ENCODE measurements at regions not wholly inside any gene's neighbourhood (a gene's known extent, or its start where the extent isn't known, plus 50 kb on each side); places are given as distances from the start of the nearest gene placed in this dataset.

GRCh38 chr5:120738568-120738967 is 274.5 kb downstream of the PRR16 start:
- DNase-seq, result no peak

- no peak for DNase-seq
These were observed 276.9 kb downstream of the PRR16 start for GRCh38 chr5:120740989-120741388.

- DNase-seq, result no peak
These were observed 284.4 kb downstream of the PRR16 start for GRCh38 chr5:120748474-120748873.

- DNase-seq, result no peak
These were observed 285.6 kb downstream of the PRR16 start for GRCh38 chr5:120749737-120750136.

GRCh38 chr5:120759587-120759986 is 295.5 kb downstream of the PRR16 start:
- DNase-seq, result no peak

GRCh38 chr5:120761986-120762385 is 297.9 kb downstream of the PRR16 start:
- no peak for DNase-seq

- no peak for DNase-seq
These were observed 301.1 kb downstream of the PRR16 start for GRCh38 chr5:120765189-120765588.

- DNase-seq, result no peak
These were observed 303.2 kb downstream of the PRR16 start for GRCh38 chr5:120767178-120767820.

- no peak for DNase-seq
These were observed 305.3 kb downstream of the PRR16 start for GRCh38 chr5:120769312-120769872.

- DNase-seq, result no peak
These were observed 307.1 kb downstream of the PRR16 start for GRCh38 chr5:120771202-120771601.

- DNase-seq, result no peak
These were observed 314.7 kb downstream of the PRR16 start for GRCh38 chr5:120778491-120779484.

GRCh38 chr5:120779674-120780073 is 315.6 kb downstream of the PRR16 start:
- no peak for DNase-seq

- DNase-seq, result no peak
These were observed 324.4 kb downstream of the PRR16 start for GRCh38 chr5:120788481-120788880.

GRCh38 chr5:120789918-120790317 is 325.8 kb downstream of the PRR16 start:
- DNase-seq, result no peak

GRCh38 chr5:120790339-120790738 is 326.2 kb downstream of the PRR16 start:
- DNase-seq, result no peak

- DNase-seq, result no peak
These were observed 328.4 kb downstream of the PRR16 start for GRCh38 chr5:120792477-120792876.

GRCh38 chr5:120794121-120794520 is 330.0 kb downstream of the PRR16 start:
- no peak for DNase-seq

- no peak for DNase-seq
These were observed 339.2 kb downstream of the PRR16 start for GRCh38 chr5:120803282-120803681.

- no peak for DNase-seq
These were observed 341.0 kb downstream of the PRR16 start for GRCh38 chr5:120805131-120805530.

GRCh38 chr5:120806202-120806601 is 342.1 kb downstream of the PRR16 start:
- DNase-seq, result no peak

- no peak for DNase-seq
These were observed 344.0 kb downstream of the PRR16 start for GRCh38 chr5:120808135-120808534.

- no peak for DNase-seq
These were observed 344.5 kb downstream of the PRR16 start for GRCh38 chr5:120808606-120809005.

- no peak for DNase-seq
These were observed 349.5 kb downstream of the PRR16 start for GRCh38 chr5:120813551-120813950.

Data from activated CD4-positive, alpha-beta T cell treated with anti-CD3 and anti-CD28 coated beads, Interleukin-2, amount 50 U/mL, for 16 hours (primary cell).